D721Med (cell line): ENCODE measurements at regions not wholly inside any gene's neighbourhood (a gene's known extent, or its start where the extent isn't known, plus 50 kb on each side); places are given as distances from the start of the nearest gene placed in this dataset.

Experiments used
- DNase-seq: peaks from one replicate; pipeline ENCODE4 v3.0.0; 2011; ENCODE audit warnings: low spot score; ENCODE audit not compliant: insufficient read length
- FAIRE-seq: peaks from 2 replicates; lab custom pipeline; 2011; peaks lifted over from hg19 to GRCh38; lab: Jason Lieb, UNC
- TF ChIP-seq, protein P1 (sequence below): IDR thresholded peaks from 2 replicates; pipeline ENCODE4 v1.5.1; 2012; ENCODE audit warnings: mild to moderate bottlenecking, control low read depth; ENCODE audit not compliant: insufficient read depth; ENCODE audit errors: missing control alignments

DNA sequence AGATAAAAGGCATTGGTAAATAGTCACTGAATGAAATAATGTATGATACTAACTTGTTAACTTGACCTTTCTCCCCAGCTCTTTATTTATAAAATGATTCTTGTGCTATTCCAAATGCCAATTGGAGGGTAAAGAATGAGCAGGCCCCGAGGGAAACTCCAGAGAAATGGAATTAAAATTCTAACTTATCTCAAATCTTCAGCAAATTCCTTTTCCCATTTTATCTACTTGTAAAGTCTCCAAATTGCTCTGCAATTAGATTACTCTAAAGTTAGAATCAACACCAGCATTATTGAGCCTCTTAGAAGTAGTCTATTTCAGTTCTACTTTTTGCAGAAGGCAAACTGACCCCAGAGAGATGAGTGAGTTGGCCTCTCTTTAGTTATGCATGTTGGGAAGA, 165.9 kb upstream of the PREP start:
- FAIRE-seq (no peak), DNase-seq (no peak)
- TF ChIP-seq, protein P1, sequence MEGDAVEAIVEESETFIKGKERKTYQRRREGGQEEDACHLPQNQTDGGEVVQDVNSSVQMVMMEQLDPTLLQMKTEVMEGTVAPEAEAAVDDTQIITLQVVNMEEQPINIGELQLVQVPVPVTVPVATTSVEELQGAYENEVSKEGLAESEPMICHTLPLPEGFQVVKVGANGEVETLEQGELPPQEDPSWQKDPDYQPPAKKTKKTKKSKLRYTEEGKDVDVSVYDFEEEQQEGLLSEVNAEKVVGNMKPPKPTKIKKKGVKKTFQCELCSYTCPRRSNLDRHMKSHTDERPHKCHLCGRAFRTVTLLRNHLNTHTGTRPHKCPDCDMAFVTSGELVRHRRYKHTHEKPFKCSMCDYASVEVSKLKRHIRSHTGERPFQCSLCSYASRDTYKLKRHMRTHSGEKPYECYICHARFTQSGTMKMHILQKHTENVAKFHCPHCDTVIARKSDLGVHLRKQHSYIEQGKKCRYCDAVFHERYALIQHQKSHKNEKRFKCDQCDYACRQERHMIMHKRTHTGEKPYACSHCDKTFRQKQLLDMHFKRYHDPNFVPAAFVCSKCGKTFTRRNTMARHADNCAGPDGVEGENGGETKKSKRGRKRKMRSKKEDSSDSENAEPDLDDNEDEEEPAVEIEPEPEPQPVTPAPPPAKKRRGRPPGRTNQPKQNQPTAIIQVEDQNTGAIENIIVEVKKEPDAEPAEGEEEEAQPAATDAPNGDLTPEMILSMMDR: no peak

DNA sequence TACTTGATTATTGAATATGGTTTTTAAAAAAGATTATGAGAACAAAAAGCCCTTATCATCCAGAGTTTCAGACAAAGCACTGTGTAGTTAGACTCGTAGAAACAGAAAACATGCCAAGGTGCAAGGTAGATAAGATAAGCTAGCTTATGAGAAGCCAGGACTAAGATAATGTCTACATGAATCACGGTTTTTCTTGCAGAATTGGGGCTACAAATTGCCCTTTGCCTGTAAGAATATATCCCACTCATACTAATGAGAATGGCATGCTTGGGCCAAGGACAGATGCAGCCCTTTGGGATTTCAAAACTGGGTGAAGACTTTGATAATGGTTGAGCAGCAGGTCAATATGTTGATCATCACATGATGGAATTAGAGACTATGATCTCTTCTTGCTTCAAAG, 165.3 kb upstream of the PREP start:
- TF ChIP-seq, protein P1: no peak
- DNase-seq (no peak), FAIRE-seq (no peak)

DNA sequence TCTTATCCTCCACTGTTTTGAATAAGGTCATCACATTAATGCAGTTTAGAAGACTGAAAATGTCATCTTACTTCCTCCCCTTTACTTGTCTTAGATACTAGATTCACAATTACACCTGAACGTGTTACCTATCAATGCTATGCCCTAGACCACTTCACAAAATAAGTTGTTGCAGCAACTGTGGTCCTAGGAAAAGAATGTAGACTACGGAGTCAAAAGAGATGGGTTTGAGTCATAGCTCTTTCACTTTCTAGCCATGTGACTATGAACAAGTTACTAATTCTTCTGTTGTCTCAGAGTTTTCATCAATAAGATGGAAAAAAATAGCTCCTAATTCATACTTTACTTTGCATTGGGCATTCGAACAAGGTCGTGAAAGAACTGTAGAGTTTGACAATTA, 164.3 kb upstream of the PREP start:
- DNase-seq (no peak), FAIRE-seq (no peak)
- TF ChIP-seq, protein P1: no peak

DNA sequence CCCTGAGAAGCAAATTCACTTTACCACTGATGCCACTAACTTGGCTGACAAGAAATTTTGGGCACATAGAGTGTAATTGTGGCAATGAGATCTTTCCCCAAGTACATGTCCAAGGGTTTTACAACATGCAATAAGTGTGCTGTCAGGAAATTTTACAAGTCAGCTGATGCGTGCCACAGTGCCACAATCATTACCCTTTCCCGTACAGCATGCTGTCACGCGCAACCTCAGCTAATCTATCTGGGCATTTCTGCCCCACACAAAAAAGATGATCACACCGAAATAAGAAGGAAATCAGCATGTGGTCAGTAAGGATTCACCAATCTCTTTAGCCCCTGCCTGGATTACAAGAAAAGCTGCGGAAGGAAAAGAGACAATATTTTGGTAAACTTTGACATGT, 163.6 kb upstream of the PREP start:
- no peak for DNase-seq
- no peak for FAIRE-seq
- TF ChIP-seq, protein P1: no peak

DNA sequence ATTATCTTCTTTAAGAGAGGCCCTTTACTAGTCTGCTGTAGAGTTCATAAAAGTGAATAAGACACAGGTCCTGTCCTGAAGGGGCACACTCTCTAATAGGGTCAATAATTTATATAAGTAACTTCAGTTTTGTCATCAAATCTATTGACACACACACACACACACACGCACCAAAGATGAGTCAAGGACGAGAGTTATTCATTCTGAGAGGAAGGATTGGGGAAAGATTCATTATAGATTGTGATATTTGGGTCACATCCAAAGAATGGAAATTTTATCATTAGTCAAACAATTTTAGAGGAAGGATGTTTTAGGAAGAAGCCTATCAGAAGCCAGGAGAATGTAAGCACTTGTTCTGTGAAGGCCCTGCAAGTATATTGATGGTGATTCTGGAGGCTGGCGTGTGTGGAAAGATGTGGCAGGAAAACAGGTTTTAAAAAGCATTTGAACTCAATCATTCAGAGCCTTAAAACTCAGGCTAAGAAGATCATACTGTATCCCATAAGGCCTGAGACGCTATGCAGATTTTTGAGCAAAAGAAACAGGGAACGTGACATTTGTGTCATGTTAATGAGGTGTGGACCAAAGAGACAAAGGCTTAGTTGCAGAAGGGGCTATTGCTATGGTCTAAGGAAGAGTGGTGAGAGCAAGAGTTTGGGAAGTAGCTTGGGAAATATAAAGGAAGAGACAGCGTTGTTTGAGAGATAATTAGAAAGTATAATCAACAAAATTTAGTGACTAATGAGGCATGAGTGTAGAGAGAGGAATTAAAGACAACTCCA, 161.4 kb upstream of the PREP start:
- DNase-seq (no peak), FAIRE-seq (no peak)
- TF ChIP-seq, protein P1: no peak

DNA sequence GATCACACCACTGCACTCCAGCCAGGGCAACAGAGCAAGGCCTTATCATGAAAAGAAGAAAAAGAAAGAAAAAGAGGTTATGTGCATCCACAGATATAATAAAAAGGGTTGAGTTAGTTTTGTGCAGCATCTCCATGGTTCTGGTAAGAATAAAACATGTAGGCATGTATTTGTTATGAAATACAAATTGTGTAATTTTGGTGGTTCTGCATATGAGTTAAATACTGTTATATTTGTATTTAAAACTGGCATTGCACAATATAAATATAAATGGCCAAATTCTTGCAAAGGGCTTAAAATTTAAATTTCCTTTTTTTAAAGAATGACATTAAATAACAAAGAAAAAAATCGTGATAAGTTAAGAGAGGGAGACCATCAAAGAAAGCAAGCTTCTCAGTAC, 159.1 kb upstream of the PREP start:
- DNase-seq (no peak), FAIRE-seq (no peak)
- TF ChIP-seq, protein P1: no peak

DNA sequence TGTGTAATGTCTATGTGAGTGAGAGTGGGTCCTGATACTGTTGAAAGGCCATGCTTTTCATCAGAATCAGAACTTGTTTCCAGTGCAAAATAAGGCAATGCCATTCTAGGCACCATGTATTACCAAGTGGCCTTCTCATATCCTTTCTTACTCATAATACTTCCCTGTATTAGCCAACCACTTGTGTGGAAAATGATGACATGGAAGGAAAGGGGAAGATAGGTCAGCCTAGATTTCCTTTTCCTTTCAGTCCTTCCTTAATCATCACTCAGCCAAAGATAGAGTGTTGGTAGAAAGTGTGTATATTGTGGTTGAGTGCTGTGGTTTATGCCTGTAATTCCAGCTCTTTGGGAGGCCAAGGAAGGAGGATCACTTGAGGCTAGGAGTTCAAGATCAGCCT, 158.6 kb upstream of the PREP start:
- DNase-seq (no peak), FAIRE-seq (no peak)
- TF ChIP-seq, protein P1: no peak
